ENCODE measurements at regions not wholly inside any gene's neighbourhood (a gene's known extent, or its start where the extent isn't known, plus 50 kb on each side); places are given as distances from the start of the nearest gene placed in this dataset.

DNA sequence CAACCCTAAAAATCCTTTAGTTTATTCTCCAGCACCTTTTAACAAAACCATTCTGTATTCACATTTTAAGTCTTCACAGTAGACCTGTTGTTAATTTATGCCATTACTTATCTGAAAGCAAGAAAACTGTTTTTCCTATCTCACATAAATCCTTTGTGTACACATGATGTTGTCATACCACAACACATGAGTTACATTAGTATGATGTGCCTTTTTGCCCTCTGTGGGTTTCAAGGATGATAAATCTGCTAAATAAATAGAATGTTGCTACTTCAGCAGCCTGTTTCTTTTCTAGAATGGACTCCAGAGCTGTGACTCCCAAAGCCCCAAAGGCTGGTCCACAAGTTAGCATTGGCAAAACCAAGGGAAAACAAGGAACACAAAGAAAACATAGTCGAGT is 151.6 kb downstream of the SERPINI1 start:
- Mint-ChIP-seq H3K4me1 (no peaks in the 10 kb centered on the region), H3K27me3 (no peaks in the 10 kb centered on the region), H3K27ac (no peak overlapping the region), H3K4me3 (no peak overlapping the region), H3K36me3 (ENCODE audit: low read depth) (no peaks in the 10 kb centered on the region), H3K9me3 (no peaks in the 10 kb centered on the region)
- ChIA-PET POLR2A (no interaction called here), CTCF (interaction anchor here (1.5 kb wide), 1 partner anchor 507 kb away, joined by 4 read pairs; the partner anchor contains the start of gene ZBBX)
- DNase-seq = no peak
- no peak for ATAC-seq (ENCODE audit: low read depth)
- intact Hi-C loops (cut with micrococcal nuclease) = no loop called here
- TF ChIP-seq, protein P1, sequence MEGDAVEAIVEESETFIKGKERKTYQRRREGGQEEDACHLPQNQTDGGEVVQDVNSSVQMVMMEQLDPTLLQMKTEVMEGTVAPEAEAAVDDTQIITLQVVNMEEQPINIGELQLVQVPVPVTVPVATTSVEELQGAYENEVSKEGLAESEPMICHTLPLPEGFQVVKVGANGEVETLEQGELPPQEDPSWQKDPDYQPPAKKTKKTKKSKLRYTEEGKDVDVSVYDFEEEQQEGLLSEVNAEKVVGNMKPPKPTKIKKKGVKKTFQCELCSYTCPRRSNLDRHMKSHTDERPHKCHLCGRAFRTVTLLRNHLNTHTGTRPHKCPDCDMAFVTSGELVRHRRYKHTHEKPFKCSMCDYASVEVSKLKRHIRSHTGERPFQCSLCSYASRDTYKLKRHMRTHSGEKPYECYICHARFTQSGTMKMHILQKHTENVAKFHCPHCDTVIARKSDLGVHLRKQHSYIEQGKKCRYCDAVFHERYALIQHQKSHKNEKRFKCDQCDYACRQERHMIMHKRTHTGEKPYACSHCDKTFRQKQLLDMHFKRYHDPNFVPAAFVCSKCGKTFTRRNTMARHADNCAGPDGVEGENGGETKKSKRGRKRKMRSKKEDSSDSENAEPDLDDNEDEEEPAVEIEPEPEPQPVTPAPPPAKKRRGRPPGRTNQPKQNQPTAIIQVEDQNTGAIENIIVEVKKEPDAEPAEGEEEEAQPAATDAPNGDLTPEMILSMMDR (IDR thresholded peaks at IDR 0.05) = no peak

DNA sequence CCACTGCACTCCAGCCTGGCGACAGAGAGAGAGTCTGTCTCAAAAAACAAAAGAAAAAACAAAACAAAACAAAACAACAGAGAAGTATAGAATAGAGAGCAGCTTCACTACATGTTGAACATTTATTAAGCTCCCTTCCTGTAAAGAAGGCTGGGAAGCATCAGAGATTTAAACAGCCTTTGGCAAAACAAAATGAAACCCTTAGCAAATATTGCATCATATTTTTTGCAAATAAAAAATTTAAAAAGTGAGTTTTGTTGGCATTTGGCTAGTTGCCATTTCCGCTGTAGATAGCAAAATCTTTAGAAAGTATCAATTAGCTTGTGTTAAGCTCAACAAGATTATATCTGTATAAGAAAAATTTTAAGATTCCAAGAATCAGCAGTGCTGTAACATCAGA is 151.2 kb downstream of the SERPINI1 start:
- H3K27me3 Mint-ChIP-seq = no peaks in the 10 kb centered on the region

DNA sequence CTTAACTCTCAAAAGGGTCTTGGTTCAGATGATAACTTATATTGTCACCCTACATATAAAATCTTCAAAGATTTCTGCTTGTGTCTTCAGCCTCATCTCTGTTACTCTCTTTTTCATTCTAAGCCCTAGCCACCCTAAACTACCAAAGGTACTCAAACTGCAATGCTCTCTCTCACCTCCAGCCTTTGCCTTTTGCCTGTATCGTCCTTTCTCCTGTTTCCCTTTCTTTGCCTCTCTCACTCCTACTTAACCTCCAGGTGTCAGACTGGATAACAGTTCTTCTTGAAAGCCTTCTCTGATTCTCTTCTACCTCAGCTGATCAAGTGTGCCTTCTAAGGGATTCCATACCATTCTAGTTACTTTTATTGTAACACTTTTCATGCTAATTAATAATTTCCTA is 149.8 kb downstream of the SERPINI1 start:
- TF ChIP-seq, protein P1 (IDR thresholded peaks at IDR 0.05) = no peak
- Mint-ChIP-seq H3K27ac (no peak overlapping the region), H3K27me3 (no peaks in the 10 kb centered on the region), H3K4me3 (no peak overlapping the region), H3K9me3 (no peaks in the 10 kb centered on the region), H3K36me3 (ENCODE audit: low read depth) (no peaks in the 10 kb centered on the region), H3K4me1 (peaks cover 4% of the 10 kb centered on the region)
- ATAC-seq (ENCODE audit: low read depth) (no peak), DNase-seq (no peak)
- intact Hi-C loops (cut with micrococcal nuclease) = no loop called here
- CTCF ChIA-PET = no interaction called here
- POLR2A ChIA-PET = no interaction called here

More for the DNA sequence above, 151.2 kb downstream of the SERPINI1 start:
- CTCF ChIA-PET = interaction anchor here (1.5 kb wide), 1 partner anchor 506 kb away, joined by 4 read pairs; the partner anchor contains the start of gene ZBBX
- intact Hi-C loops (cut with micrococcal nuclease) = no loop called here
- DNase-seq (no peak), ATAC-seq (ENCODE audit: low read depth) (no peak)
- Mint-ChIP-seq H3K36me3 (ENCODE audit: low read depth) (no peaks in the 10 kb centered on the region), H3K9me3 (no peaks in the 10 kb centered on the region), H3K4me1 (peaks cover 4% of the 10 kb centered on the region), H3K27ac (no peak overlapping the region), H3K4me3 (no peak overlapping the region)
- POLR2A ChIA-PET = no interaction called here
- TF ChIP-seq, protein P1 (IDR thresholded peaks at IDR 0.05) = no peak

DNA sequence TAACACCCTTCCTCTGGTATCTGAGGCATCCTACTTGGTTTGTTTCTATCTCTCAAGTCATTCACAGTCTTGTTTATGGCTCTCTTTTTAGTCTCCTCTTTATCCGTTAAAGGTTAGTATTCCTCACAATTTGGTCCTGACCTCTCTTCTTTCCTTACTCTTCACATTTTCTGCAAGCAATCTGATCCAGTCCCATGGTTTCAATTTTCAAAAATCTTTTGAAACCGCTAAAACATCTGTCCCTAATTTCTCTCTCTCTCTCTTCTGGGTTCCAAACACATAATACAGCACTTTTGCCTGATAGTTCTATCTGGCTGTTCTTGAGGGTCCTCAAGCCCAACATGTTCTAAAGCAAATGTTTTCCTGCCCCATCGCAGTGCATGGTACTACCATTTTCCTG is 149.0 kb downstream of the SERPINI1 start:
- ChIA-PET CTCF (interaction anchor here (1.1 kb wide), 1 partner anchor 504 kb away, joined by 3 read pairs; the partner anchor contains the start of gene ZBBX), POLR2A (no interaction called here)
- Mint-ChIP-seq H3K9me3 (no peaks in the 10 kb centered on the region), H3K36me3 (ENCODE audit: low read depth) (no peaks in the 10 kb centered on the region), H3K4me3 (no peak overlapping the region), H3K27me3 (no peaks in the 10 kb centered on the region), H3K27ac (no peak overlapping the region), H3K4me1 (peaks cover 4% of the 10 kb centered on the region)
- ATAC-seq (ENCODE audit: low read depth) (no peak), DNase-seq (no peak)
- TF ChIP-seq, protein P1 (IDR thresholded peaks at IDR 0.05) = no peak
- intact Hi-C loops (cut with micrococcal nuclease) = loop anchor here (5.0 kb wide), 2 partner anchors 147 to 1047 kb away; partner anchors contain the start of gene SERPINI1

DNA sequence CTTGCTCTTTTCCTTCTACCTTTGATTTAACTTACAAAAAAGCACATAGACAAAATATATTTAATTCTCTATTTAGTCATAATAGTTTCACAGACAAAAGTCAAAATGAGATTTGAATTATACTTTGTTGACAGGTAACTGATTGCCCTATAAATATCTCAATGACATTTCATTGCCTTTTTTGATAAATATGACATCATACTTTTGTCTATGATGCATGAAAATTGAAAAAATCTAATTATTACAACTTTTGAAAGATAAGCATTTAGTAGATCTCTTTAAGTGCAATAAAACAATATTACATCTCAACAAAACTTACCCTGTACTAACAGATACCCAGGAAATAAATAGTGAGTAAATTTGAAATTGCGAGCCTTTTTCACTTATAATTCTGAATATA is 147.9 kb downstream of the SERPINI1 start:
- CTCF ChIA-PET = interaction anchor here (1.1 to 2.4 kb wide), 3 partner anchors 9 to 503 kb away, joined by 3 to 11 read pairs (median 3); partner anchors contain the start of gene ZBBX

More for the DNA sequence above, 147.9 kb downstream of the SERPINI1 start:
- Mint-ChIP-seq H3K27ac (no peak overlapping the region), H3K4me3 (no peak overlapping the region), H3K9me3 (no peaks in the 10 kb centered on the region), H3K36me3 (ENCODE audit: low read depth) (no peaks in the 10 kb centered on the region), H3K4me1 (peaks cover 4% of the 10 kb centered on the region), H3K27me3 (no peaks in the 10 kb centered on the region)
- POLR2A ChIA-PET = no interaction called here
- DNase-seq (no peak), ATAC-seq (ENCODE audit: low read depth) (no peak)
- TF ChIP-seq, protein P1 (IDR thresholded peaks at IDR 0.05) = no peak
- intact Hi-C loops (cut with micrococcal nuclease) = loop anchor here (2.0 to 5.0 kb wide), 3 partner anchors 146 to 1869 kb away; partner anchors contain the start of gene SERPINI1

Measured in activated B cell treated with CpG ODN at 0.5 μM for 24 hours (primary cell).